MM.1S (cell line): ENCODE measurements at regions not wholly inside any gene's neighbourhood (a gene's known extent, or its start where the extent isn't known, plus 50 kb on each side); places are given as distances from the start of the nearest gene placed in this dataset.

Source experiments
- EZH2 ChIP-seq: fragments of 300-600 bp; sonication (generic); optimal IDR thresholded peaks from 2 replicates; pipeline ENCODE3; 2017; ENCODE audit warnings: low read depth, mild to moderate bottlenecking, antibody characterized with exemption, low read length, mixed read lengths
- EZH2phosphoT487 ChIP-seq: fragments of 300-600 bp; sonication (generic); IDR thresholded peaks from 2 replicates; pipeline ENCODE4 v1.6.1; 2018; ENCODE audit warnings: antibody characterized with exemption, low read length
- TF ChIP-seq, protein P1 (sequence below): fragments of 300-600 bp; sonication (generic); IDR thresholded peaks from 2 replicates; pipeline ENCODE4 v1.5.1; 2016; ENCODE audit warnings: antibody characterized with exemption, low read length, mixed read lengths

- TF ChIP-seq, protein P1, sequence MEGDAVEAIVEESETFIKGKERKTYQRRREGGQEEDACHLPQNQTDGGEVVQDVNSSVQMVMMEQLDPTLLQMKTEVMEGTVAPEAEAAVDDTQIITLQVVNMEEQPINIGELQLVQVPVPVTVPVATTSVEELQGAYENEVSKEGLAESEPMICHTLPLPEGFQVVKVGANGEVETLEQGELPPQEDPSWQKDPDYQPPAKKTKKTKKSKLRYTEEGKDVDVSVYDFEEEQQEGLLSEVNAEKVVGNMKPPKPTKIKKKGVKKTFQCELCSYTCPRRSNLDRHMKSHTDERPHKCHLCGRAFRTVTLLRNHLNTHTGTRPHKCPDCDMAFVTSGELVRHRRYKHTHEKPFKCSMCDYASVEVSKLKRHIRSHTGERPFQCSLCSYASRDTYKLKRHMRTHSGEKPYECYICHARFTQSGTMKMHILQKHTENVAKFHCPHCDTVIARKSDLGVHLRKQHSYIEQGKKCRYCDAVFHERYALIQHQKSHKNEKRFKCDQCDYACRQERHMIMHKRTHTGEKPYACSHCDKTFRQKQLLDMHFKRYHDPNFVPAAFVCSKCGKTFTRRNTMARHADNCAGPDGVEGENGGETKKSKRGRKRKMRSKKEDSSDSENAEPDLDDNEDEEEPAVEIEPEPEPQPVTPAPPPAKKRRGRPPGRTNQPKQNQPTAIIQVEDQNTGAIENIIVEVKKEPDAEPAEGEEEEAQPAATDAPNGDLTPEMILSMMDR: no peak
- TF ChIP-seq EZH2phosphoT487: no peak
- TF ChIP-seq EZH2: no peak
These were observed 285.1 kb upstream of the TMEM132C start for GRCh38 chr12:127981875-127982274.
